SU-DHL-6 (cell line): ENCODE measurements at regions not wholly inside any gene's neighbourhood (a gene's known extent, or its start where the extent isn't known, plus 50 kb on each side); places are given as distances from the start of the nearest gene placed in this dataset.

ENCODE experiments used
- CTCF ChIP-seq: fragments of 200-600 bp; sonication (generic); IDR thresholded peaks from one replicate; pipeline ENCODE4 v1.5.1; 2017; ENCODE audit warnings: antibody characterized with exemption, mild to moderate bottlenecking, low read length, moderate library complexity; ENCODE audit not compliant: insufficient read depth, poor library complexity, severe bottlenecking
- EZH2phosphoT487 ChIP-seq: fragments of 200-600 bp; sonication (generic), shearing (Covaris generic); conservative IDR thresholded peaks from 2 replicates; pipeline ENCODE4 v1.6.1; 2018; ENCODE audit warnings: mild to moderate bottlenecking, antibody characterized with exemption, low read length, moderate library complexity, mixed read lengths

GRCh38 chr21:19246018-19246417 lies 842.4 kb upstream of the TMPRSS15 start:
- TF ChIP-seq CTCF = no peak
- TF ChIP-seq EZH2phosphoT487 = no peak
